Suprapubic skin (tissue), 3 donors: ENCODE measurements at regions not wholly inside any gene's neighbourhood (a gene's known extent, or its start where the extent isn't known, plus 50 kb on each side); places are given as distances from the start of the nearest gene placed in this dataset.

Experiments
- CTCF ChIP-seq, 2 donors: fragments of 200-600 bp in 1 of 2; fragments of 450-650 bp in 1 of 2; sonication (generic) in 1 of 2; IDR thresholded peaks; one replicate each; pipeline ENCODE4 v1.5.1; 2016 to 2019; ENCODE audit warnings: antibody characterized with exemption in 2 of 2, mild to moderate bottlenecking in 1 of 2, moderate library complexity in 1 of 2
- POLR2AphosphoS5 ChIP-seq, 3 donors: sonication (generic); formaldehyde crosslinking; IDR thresholded peaks; one replicate each; pipeline ENCODE4 v1.6.1; 2017; ENCODE audit warnings: antibody characterized with exemption in 3 of 3

- TF ChIP-seq CTCF (IDR thresholded peaks at IDR 0.05) (no peak), POLR2AphosphoS5 (IDR thresholded peaks at IDR 0.05) (no peak)
These were observed 938.5 kb upstream of the ACO1 start for GRCh38 chr9:31445960-31446359.
